22Rv1 (cell line): ENCODE measurements at regions not wholly inside any gene's neighbourhood (a gene's known extent, or its start where the extent isn't known, plus 50 kb on each side); places are given as distances from the start of the nearest gene placed in this dataset.

Source experiments
- ZFX ChIP-seq: fragments of 450-650 bp; IDR thresholded peaks from 2 replicates; pipeline ENCODE4 v1.6.1; 2017; ENCODE audit warnings: antibody characterized with exemption, borderline replicate concordance
- TF ChIP-seq, protein P1 (sequence below): fragments of 450-650 bp; IDR thresholded peaks from 2 replicates; pipeline ENCODE4 v1.5.1; 2017; ENCODE audit warnings: mild to moderate bottlenecking

DNA sequence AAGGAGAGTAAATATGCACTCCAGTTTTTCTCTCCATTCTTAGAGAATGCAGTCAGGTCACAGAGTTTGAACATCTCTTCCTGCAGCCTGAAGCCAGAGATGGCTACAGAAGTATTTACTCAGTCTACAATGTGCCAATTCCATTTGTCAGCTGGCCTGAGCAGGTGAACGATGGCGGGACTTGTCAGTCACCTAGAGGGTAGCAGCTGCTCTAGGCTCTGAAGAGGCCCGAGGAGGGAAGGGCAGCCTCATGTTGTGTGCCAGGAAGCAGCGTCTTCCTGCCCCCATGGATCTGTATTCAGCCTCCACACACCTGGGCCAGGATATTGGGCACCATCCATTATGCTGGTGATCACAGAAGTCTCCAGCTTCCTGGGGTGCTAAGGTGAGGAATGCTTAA lies 316.7 kb upstream of the CHAC2 start:
- TF ChIP-seq, protein P1, sequence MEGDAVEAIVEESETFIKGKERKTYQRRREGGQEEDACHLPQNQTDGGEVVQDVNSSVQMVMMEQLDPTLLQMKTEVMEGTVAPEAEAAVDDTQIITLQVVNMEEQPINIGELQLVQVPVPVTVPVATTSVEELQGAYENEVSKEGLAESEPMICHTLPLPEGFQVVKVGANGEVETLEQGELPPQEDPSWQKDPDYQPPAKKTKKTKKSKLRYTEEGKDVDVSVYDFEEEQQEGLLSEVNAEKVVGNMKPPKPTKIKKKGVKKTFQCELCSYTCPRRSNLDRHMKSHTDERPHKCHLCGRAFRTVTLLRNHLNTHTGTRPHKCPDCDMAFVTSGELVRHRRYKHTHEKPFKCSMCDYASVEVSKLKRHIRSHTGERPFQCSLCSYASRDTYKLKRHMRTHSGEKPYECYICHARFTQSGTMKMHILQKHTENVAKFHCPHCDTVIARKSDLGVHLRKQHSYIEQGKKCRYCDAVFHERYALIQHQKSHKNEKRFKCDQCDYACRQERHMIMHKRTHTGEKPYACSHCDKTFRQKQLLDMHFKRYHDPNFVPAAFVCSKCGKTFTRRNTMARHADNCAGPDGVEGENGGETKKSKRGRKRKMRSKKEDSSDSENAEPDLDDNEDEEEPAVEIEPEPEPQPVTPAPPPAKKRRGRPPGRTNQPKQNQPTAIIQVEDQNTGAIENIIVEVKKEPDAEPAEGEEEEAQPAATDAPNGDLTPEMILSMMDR, result no peak
- no peak for TF ChIP-seq ZFX
